Stimulated activated CD8-positive, alpha-beta memory T cell treated with anti-CD3 and anti-CD28 coated beads, Interleukin-15, amount 100 ng/mL, for 48 hours (primary cell): ENCODE measurements at regions not wholly inside any gene's neighbourhood (a gene's known extent, or its start where the extent isn't known, plus 50 kb on each side); places are given as distances from the start of the nearest gene placed in this dataset.

ENCODE experiments used
- DNase-seq, 2 donors: peaks; one replicate each; pipeline ENCODE4 v3.0.0-alpha.2; 2020; ENCODE audit warnings: low read depth in 2 of 2

DNA sequence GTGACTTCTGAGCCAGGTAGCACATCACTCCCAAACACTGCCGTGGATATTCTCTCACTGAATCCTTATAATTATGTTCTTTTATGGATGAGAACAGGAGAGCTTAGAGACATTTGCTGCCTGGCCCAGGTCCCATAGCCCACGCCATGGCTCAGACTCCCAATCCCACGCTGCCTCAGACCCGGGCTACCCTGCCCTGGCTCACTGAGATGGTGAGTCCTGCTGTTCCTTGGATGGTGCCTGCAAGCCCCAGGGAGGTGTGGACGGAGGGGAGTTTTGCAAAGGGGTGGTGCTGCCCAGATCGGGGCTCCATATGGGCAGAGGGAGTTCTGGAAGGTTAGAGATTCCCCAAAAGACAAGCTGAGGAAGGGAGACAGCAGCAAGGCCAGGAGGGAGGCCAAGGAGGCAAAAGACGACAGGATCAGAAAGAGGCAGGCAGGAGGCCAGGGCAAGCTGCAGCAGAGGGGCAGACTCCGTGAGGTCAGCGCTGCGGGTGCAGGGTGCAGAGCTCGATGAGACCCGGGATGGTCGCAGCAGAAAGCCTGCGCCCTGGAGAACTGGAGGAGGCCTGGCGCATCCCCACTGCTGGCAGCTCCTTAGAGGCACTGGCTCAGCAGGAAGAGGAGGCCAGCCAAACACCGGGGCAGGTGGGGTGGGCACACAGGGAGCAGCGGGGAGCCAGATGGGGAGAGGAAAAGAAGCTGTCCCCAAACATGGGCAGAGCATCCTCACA is 95.7 kb upstream of the ALDH1A3 start:
- no peak for DNase-seq

DNA sequence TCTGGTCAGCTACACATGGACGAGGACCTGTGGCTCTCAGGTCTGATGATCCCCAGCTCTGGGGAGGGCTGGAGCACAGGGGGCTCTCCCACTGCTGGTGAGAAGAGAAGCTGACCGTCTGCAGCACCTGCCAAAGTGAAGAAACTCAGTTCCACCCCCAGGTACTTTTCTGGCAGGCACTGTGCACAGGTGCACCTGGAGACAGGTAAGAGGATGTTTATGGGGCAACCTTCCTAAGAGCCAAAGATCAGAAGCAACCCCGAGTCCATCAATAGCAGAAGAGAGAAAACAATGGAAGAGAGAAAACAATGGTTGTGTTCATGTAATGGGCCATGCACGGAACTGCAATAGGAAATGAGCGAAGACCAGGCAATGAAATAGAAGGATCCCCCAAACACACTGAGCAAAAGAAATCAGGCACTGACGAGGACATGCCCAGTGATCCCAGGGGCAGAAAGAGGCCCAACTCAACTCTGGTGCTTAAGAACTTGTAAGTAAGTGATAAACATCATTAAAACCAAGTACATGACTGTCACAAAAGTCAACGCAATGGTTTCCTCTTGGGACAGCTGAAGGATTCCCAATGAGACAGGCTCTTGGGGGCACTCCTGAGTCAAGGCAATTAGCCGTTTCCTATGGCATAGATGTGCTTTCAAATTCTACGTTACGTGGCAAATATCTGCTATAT is 95.0 kb upstream of the ALDH1A3 start:
- DNase-seq = no peak

DNA sequence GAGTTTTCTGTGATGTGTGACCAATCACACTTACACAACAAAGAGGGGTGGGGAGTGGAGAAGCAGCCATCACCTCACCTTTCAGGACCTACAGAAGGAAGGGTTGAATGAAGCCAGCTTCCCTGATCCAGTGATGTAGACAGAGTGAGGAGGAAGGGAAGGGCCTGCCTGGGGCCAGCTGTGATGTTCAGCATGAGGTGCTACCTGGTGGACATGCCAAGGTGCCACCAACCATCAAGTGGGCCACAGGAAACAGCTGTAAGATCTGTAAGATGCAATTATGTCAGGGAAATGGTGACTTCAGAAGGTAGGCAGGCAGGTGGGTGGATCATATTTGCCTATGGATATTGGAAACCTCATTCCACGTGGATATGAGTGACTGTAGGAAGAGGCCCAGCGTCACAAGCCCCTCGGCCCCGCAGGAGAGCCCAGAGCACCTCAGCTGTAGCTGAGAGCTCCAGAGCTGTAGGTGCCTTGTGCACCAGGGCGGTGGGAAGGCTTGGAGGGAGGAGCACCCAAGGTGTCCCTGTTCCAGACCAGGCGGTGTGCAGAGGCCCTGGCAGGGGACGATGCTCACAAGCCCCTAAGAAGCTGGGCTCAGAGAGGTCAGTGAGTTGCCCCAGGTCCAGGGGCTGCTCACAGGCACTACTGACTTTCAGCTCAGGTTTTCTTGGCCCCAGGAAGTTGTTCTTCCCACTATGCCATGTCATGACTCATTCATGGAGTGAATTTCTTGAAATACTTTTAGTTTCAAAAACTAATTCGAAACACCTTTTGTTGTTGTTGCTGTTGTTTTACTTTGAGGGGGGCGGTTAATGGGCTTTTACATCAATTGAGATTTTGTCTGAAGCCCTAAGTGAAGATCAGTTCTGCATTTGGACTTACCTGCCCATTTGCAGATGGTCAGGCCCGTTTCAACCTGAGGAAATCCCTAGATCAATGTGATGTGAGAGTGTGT is 94.2 kb upstream of the ALDH1A3 start:
- no peak for DNase-seq

DNA sequence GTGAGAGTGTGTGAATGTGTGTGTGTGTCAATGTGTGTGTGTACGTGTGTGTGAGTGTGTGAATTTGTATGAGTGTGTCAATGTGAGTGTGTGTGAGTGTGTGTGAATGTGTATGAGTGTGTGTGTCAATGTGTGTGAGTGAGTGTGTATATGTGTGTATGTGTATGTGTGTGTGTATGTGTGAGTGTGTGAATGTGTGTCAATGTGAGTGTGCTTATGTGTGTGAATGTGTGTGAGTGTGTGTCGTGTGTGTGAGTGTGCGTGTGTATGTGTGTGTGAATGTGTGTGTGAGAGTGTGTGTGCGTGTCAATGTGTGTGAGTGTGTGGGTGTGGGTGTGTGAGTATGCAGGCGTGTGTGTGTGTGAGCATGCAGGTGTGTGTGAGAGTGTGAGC is 93.5 kb upstream of the ALDH1A3 start:
- no peak for DNase-seq

DNA sequence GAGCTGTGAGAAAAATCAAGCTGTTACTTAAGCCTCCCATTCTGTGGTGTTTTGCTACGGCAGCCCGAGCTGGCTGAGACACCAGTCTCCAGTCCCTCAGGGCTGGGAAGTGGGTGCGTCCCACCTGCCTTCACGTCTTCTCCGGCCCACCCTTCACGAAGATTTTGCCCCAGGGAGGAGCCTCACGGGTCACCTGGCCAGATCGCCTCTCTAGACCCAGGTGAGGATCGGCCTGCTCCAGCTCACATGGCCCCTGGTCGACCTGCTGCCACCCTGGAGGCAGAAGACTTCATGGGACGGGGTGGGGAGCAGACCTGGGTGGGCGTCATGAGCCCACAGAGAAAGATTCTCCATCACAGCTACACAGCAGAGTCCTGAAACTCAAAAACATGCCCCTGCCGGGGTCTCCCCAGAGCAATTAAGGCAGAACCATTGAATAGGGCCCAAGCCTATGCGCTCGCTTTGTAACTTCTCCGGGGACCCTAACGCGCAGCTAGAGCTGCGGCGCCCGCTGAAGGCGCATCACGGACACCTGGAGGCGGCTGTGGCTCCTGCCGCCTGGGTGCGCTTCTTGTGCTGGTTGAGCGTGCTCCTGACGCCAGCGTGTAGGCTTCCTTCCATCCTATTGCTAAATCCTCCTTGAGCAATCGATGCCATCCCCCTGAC is 92.6 kb upstream of the ALDH1A3 start:
- DNase-seq = no peak

DNA sequence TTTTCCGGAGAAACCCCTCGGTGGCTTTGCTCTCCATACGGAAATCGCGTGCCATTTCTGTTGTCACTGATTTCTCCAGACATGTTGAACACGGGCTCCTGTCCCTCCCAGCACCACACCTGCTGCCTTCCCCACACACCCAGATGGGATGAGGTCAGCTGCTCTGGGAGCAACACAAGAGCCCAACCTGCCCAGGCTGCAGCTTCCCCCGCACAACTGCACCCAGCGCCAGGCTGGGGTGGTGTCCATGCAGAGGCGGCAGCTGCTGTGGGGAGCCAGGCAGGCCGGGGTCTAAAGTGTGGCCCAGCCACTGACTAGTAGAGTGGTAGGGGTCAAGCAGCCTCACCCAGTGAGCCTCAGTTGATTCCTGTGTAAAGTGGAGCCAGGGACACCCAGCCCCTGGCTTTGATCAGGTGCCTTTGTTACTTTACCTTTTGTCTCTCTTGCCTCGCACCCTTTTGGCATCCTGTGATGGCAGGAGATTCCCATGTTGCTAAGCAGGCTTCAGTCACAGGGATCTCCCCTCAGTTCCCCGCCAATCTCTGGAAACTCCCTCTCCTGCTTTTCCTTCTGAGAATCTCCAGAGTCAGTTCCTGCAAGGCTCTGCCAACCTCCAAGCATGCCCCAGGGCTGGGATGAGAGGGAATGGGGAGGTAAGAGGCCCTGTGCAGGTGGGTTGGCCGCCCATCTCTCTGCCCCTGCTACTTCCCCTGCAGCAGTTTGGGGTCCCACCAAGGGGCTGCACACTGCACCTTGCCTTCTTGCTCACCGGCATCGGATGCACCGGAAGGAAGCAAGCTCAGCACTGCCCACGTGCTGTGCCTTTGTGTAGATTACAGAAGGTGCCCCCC is 91.8 kb upstream of the ALDH1A3 start:
- no peak for DNase-seq

DNA sequence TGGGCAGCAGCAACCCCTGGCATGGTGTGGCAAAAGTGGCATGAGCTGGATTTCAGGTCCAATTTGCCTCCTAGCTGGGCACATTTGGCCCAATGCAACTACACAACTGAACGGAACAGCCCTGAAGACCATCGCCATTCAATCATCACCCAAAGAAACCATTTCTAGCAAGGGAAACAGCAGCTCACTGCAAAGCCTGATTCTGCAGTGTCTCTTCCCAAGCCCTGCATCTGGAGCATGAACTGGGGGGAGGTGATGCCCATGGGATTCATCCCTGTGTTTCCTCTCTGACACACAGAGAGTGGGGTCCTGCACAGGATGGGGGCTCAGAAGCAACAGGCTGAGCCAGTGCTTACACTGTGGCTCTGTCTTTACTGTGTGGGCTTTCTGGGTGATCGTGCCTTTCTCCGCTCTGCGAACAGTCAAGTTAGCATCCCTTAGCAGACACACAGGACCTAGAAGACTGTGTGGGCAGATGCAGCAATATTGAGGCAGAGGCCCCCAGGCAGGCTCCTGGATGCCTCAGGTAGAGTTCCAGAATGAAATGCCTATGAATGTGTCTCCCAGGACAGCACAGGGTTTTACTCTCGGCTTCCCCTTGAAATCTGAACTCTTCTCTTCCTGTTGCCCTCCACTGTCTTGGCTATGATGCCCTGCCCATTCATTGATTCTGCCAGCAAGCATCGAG is 91.1 kb upstream of the ALDH1A3 start:
- DNase-seq = no peak

DNA sequence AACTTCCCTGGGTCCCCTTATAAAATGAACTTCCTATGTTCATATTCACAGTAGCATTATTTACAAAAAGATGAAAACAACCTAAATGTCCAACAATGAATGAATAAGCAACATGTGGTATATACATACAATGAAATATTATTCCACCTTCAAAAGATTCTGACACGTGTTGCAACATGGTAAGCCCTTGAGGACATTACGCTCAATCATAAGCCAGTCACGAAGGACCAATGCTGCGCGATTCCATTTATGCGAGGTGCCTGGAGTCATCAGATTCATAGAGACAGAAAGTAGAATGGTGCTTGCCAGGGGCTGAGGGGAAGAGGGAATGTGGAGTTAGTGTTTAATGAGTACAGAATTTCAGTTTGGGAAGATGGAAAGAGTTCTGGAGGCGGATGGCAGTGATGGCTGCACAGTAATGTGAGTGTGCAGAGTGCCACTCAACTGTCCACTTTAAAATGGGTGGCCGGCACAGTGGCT is 88.8 kb upstream of the ALDH1A3 start:
- no peak for DNase-seq

DNA sequence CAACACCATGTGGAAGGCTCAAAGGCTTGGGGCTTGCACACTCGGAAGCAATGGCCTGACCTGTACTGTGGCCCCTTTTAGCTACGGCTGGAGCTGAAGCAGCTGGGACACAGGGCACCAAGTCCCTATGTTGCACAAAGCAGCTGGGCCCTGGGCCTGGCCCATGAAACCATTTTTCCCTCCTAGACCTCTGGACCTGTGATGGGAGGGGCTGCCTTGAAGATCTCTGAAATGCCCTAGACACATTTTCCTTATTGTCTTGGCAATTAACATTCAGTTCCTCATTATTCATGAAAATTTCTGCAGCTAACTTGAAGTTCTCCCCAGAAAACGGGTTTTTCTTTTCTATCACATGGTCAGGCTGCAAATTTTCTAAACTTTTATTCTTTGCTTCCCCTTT is 85.6 kb upstream of the ALDH1A3 start:
- DNase-seq = no peak

DNA sequence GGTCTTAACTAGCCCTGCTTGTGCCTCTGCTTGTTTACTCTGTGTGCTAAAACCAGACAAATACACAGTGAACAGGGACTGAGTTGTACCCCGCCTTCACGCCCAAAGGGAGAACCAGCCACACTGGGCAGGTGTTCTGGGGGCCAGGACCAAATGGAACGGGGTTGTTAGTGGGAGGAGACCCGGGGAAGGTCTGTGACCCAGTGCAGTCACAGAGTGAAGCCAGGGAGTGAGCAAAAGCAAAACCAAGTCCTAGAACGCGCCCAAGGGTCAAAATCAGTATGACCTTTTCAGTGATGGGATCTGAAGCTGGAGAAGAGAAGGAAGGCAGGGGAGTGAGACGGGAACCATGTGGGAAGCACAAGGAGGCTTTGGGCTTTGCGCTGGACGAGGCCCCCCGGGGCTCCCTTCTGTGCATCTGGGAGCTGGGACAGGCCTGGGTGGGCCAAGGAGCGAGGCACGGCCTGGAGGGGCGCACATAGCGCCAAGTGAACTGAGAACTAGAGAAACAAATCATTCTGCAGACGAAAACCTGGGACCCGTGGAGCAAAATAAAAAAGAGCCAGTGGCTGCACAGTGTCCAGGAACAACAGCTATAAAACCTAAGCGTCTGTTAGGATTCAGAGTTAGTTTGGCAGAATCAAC is 78.3 kb upstream of the ALDH1A3 start:
- no peak for DNase-seq

DNA sequence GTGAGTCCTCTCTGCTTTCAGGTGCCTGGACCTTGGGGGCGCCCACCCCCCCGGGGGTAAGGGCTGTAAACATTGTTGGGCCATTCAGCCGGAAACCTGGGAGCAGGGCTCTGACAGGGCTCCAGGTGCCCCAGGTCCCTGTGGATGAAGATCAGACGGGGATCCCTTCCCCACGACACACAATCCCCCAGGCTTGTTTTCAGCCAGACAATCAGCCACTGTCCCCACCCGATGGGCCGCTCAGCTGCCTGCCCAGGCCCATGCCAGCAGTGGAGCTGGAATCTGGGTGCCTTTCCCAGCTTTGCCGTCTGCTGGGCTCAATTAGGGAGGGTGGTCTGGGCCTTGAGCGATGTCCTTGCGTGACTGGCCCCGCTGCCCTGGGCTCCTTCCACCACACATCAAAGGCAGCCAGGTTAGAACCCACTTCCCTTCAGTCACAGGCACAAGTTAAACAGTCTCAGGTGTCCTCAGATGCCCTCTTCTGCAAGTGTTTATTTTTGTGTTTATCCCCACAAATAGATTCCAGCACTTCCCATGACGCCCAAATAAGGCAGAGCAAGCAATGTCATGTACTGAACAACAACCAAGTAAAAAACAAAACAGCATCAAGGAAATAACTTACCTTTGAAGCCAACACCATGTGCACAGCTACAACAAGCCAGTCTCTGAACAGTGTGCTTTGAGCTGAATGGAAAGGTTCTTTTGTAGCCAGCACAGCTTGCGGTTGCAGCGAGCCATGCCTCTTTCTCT is 77.0 kb upstream of the ALDH1A3 start:
- DNase-seq = no peak

DNA sequence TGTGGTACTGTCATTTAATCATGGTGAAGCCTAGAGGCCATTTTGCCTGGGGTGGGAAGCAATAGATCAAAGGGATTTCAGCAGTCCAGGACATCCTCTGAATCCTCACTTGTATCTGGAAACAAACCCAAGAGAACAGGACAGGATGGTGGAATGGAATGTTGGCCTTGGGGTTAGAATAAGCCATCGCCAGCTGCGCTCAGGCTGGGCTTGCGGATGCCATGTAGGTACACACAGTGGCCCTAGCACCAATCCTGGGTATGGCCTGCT is 76.5 kb upstream of the ALDH1A3 start:
- DNase-seq = no peak

DNA sequence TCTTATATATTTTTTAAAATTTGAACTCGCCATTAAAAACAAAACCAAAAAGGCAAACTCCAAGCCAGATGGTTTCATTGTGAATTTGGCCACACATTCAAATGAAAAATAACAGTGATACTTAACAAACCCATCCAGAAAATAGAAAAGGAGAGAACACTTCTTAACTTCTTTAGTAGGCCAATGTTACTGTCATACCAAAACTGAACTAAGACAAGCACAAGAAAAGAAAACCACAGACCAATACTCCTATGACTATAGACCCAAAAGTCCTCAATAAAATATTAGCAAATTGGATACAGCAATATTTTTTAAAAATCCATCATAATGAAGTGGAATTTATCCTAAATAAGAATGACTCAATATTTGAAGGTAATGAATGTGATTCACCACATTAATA is 73.5 kb upstream of the ALDH1A3 start:
- no peak for DNase-seq

DNA sequence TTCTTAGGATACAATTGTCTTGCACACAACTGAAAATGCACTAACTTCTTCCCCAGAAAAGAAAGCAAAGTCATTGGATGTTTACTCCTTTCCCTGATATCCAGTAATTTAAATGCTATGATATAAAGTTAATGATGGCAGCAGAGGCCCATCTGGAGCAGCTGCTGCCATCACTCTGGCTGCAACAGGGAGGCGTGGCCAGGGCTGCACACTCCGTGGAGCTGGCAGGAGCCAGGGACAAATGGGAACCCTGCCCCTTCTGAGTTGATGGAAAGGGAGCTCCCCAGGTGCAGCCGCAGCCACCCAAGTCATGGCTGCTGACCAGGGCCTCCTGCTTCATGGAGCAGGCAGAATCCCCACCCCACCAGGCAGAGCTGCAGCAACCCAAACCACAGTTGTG is 72.6 kb upstream of the ALDH1A3 start:
- no peak for DNase-seq

DNA sequence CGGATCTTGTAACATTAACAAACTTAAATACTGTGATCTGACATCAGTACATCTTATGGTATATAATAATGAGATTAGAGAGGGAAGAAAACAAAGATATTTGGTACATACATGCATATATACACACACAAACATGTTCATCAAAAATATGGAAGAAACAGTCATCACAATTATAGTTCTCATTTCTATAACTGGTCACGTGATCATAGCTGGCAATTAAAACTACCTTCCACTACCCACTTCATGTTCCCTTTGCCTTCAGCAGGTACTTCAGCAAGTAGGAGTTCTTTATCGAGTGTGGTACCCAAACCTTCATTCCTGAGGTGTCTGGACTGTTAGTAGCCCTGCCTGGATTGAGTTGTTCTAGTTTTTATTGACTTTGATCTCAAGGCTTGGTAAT is 70.9 kb upstream of the ALDH1A3 start:
- no peak for DNase-seq

DNA sequence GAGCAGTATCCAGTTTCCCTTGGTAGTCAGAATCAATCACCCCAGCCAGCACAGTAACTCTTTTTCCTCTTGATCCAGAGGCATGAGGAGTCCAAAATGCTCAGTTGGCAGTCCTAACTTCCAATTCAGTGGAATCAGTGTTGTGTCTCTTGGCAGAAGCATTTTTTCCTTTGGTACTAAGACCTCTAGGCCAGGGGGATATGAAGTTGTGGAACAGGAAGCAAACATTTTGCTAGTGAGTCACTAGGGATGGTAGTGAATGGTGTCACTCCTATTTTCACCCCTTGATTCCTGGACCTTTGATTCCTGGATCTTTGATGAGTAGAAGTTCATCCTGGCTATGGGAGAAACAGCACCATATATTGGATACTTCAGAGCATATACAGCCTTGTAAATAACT is 70.5 kb upstream of the ALDH1A3 start:
- no peak for DNase-seq

DNA sequence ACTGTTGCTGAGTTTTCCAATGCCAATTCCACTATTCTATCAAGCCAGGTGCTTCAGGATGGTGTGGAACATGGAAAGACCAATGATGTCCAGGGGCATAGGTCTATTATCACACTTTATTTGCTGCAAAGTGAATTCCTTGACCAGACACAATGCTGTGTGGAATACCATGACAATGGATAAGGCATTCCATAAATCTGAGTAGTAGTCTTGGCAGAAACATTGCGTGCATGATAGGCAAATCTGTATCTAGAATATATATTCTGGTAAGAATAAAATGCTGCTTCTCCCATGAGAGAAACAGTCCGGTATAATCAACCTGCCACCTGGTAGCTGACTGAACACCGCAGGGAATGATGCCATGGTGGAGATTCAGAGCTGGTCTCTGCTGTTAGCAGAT is 70.0 kb upstream of the ALDH1A3 start:
- no peak for DNase-seq

DNA sequence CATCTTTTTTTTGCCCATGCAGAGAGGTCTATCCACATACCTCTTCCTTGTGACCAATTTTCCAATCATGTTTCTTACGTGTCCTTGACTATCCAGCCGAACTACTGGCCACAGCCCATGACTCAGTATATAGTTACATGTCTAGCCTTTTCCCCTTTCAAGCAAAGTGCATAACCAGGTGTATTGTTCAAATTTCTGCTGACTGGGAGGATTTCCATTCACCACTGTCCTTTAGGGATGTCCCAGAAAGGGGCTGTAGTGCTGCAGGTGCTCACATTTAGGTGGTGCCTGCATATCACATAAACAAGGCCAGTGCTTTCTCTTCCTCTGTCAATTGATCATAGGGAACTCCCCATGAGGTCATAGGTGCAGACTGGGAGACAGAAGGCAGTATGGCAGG is 69.4 kb upstream of the ALDH1A3 start:
- DNase-seq = no peak

DNA sequence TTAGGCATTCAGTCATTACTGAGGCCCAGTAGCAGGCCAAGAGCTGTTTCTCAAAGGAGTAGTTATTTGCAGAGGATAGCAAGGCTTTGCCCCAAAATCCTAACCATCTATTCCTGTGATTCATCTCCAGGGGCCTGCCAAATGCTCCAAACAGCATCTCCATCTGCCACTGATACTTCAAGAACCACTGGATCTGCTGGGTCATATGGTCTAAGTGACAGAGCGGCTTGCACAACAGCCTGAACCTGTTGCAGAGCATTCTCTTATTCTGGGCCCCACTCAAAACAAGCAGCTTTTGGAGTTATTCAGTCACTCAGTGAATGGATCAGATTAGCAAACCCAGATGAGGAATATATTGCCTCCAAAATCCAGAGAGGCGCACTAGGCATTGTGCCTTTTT is 68.8 kb upstream of the ALDH1A3 start:
- no peak for DNase-seq
